Stimulated activated CD4-positive, alpha-beta T cell treated with anti-CD3 and anti-CD28 coated beads, Interleukin-2, amount 100 ng/mL, for 48 hours (primary cell): ENCODE measurements at regions not wholly inside any gene's neighbourhood (a gene's known extent, or its start where the extent isn't known, plus 50 kb on each side); places are given as distances from the start of the nearest gene placed in this dataset.

ENCODE experiments used
- DNase-seq, 2 donors: peaks; one replicate each; pipeline ENCODE4 v3.0.0-alpha.2; 2020

- peak; percentile 41 to 46 for DNase-seq
Measured at GRCh38 chr7:28296571-28297483, 115.5 kb upstream of the CREB5 start.

- DNase-seq = no peak
Measured at GRCh38 chr7:28297801-28298459, 114.4 kb upstream of the CREB5 start.

GRCh38 chr7:28298870-28299518, 113.3 kb upstream of the CREB5 start:
- DNase-seq = no peak

GRCh38 chr7:28299556-28299955, 112.8 kb upstream of the CREB5 start:
- DNase-seq = no peak

GRCh38 chr7:28300488-28300887, 111.8 kb upstream of the CREB5 start:
- no peak for DNase-seq

- DNase-seq = no peak
Measured at GRCh38 chr7:28301148-28301641, 111.1 kb upstream of the CREB5 start.

GRCh38 chr7:28304290-28304689, 108.0 kb upstream of the CREB5 start:
- DNase-seq = no peak

- DNase-seq = no peak
Measured at GRCh38 chr7:28309704-28310459, 102.4 kb upstream of the CREB5 start.

GRCh38 chr7:28310460-28310848, 101.9 kb upstream of the CREB5 start:
- DNase-seq = no peak

GRCh38 chr7:28311670-28312069, 100.6 kb upstream of the CREB5 start:
- no peak for DNase-seq

GRCh38 chr7:28312948-28313347, 99.4 kb upstream of the CREB5 start:
- DNase-seq = no peak

GRCh38 chr7:28314841-28315240, 97.5 kb upstream of the CREB5 start:
- no peak for DNase-seq

- no peak for DNase-seq
Measured at GRCh38 chr7:28315565-28316410, 96.5 kb upstream of the CREB5 start.

GRCh38 chr7:28316489-28316888, 95.8 kb upstream of the CREB5 start:
- no peak for DNase-seq

- no peak for DNase-seq
Measured at GRCh38 chr7:28318101-28318762, 94.1 kb upstream of the CREB5 start.

GRCh38 chr7:28323833-28324232, 88.5 kb upstream of the CREB5 start:
- no peak for DNase-seq

- DNase-seq = no peak
Measured at GRCh38 chr7:28328146-28328545, 84.2 kb upstream of the CREB5 start.

GRCh38 chr7:28328822-28329660, 83.3 kb upstream of the CREB5 start:
- no peak for DNase-seq

GRCh38 chr7:28329661-28330363, 82.5 kb upstream of the CREB5 start:
- no peak for DNase-seq
